GM12873 (cell line): ENCODE measurements at regions not wholly inside any gene's neighbourhood (a gene's known extent, or its start where the extent isn't known, plus 50 kb on each side); places are given as distances from the start of the nearest gene placed in this dataset.

Experiments
- TF ChIP-seq, protein P1 (sequence below): IDR thresholded peaks from 2 replicates; pipeline ENCODE4 v1.5.1; 2012; ENCODE audit warnings: low read depth, mild to moderate bottlenecking, moderate library complexity, low read length, control low read depth; ENCODE audit not compliant: insufficient read depth; ENCODE audit errors: missing control alignments

DNA sequence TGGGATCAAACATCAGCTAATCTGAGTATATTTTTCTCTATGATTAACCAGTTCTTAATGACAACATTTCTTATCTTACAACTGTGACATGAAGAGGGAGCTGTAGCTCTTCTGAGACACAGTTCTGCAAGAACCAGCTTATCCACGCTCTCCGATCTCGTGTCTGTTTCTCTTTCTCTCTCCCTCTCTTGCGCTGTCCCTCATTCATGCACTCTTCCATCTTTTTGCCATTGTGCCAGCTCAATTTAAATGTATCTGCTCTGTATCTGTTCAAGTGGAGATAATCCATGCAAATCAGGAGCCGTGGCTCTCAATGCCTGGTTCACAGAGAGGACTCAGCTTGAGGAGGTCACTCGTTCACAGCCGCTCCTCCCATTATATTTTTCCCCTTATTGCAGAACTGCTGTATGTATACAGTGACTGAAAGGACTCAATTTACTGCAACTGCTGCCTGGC is 494.7 kb upstream of the ADGRL2 start:
- TF ChIP-seq, protein P1, sequence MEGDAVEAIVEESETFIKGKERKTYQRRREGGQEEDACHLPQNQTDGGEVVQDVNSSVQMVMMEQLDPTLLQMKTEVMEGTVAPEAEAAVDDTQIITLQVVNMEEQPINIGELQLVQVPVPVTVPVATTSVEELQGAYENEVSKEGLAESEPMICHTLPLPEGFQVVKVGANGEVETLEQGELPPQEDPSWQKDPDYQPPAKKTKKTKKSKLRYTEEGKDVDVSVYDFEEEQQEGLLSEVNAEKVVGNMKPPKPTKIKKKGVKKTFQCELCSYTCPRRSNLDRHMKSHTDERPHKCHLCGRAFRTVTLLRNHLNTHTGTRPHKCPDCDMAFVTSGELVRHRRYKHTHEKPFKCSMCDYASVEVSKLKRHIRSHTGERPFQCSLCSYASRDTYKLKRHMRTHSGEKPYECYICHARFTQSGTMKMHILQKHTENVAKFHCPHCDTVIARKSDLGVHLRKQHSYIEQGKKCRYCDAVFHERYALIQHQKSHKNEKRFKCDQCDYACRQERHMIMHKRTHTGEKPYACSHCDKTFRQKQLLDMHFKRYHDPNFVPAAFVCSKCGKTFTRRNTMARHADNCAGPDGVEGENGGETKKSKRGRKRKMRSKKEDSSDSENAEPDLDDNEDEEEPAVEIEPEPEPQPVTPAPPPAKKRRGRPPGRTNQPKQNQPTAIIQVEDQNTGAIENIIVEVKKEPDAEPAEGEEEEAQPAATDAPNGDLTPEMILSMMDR: peak; percentile 49

DNA sequence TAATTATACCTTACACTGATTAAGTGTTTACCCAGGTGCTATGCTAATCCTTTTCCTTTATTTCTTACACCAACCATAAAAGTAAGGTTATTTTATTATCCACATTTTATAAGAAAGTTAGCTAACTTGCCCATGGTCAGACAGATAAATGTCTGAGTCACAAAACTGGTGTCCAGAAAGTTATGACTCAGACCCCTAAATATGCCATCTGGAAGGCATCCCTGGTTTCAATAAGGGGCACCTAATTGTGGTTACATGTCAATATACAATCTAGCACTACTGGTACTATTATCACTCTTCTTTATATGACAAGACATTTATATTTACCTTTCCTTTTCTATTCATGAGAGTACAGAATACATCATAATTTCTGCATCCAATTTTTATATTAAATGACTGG is 496.5 kb upstream of the ADGRL2 start:
- TF ChIP-seq, protein P1: no peak

DNA sequence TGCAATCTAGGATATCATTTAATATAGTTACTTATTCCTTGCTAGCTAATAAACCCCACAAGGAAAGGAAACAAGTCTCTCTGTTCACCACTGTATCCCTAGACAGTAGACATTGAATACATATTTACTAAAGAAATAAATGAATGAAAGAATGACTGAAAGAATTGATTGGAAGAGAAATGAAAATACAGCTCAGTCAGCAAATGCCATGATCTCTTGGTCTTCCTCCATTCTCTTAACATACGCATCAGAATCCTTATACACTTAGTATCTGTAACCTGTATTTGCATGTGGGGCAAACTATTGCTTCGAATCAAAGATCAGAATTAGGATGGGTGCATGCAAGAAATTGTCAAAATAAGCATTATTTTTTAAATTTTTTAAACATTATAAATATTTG is 500.8 kb upstream of the ADGRL2 start:
- TF ChIP-seq, protein P1: no peak

DNA sequence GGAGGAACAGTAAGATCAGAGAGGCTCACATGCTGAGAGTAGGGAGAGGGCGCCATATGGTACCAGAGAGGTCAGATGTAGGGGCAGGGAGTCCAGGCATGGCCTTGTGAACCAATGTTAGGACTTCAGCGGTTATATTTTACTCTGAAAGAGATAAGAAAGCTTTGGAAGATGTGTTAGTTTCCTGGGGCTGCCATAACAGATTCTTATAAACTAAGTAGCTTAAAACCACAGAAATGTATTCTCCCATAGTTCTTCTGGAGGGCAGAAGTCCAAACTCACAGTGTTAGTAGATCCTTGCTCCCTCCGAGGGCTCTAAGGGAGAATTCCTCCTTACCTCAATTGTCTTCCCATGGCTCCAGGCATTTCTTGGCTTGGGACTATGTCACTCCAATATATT is 502.5 kb upstream of the ADGRL2 start:
- TF ChIP-seq, protein P1: no peak

DNA sequence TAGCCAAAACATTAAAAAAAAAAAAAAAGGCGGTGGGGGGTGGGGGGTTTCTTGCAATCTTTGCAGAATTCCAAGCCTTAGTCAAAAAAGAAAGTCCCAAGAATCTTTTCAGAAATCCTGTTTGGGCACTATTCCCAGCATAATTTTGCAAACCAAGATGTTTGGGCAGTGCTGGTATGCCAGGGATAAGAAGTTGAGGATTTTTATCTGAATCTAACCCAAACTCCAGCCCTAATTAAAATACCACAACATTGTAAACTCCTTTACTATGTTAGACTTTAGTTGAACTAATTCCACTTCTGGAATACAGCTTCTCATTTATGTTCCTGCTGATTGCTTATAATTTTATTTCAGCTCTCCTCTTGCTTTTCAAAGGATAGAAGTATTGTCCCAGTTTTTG is 504.1 kb upstream of the ADGRL2 start:
- TF ChIP-seq, protein P1: no peak

DNA sequence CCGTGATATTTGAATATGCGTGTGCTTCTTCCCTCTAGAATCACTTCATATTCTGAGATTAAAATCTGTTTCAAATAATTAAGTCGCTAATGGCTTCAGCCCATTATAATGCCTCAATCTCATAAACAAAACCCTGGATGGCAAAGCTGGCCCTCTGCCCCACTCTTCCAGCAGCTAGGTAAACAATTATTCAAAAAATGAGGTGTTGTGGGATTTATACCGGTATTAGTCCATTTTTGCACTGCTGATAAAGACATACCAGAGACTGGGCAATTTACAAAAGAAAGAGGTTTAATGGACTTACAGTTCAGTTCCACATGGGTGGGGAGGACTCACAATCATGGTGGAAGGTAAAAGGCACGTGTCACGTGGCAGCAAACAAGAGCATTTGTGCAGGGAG is 510.4 kb upstream of the ADGRL2 start:
- TF ChIP-seq, protein P1: no peak

DNA sequence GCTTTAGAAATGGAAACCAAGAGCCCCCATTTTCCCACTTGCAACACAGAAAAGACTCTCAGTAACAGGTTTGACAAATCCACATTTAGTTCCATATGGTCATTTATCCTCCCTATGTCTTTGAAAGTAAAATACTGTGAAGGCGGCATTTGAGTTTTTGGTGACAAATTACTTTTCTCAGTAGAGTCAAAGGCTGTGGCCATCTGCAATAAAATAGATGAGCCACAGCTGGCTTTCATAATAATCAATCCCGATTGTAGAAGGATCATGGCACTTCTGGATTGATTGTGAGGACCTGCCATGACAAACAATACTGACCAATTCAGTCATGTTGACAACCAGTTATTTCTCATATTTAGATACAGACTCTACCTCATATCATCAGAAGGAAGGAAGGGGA is 512.0 kb upstream of the ADGRL2 start:
- TF ChIP-seq, protein P1: no peak
